NCI-H526 (cell line): ENCODE measurements at regions not wholly inside any gene's neighbourhood (a gene's known extent, or its start where the extent isn't known, plus 50 kb on each side); places are given as distances from the start of the nearest gene placed in this dataset.

ENCODE experiments used
- DNase-seq, 2 experiments: peaks; one replicate each; lab custom pipeline; 2025; lab: John Stamatoyannopoulos, UW

- DNase-seq: no peak
Observed at GRCh38 chr1:87926131-87926830, 597.6 kb downstream of the LMO4 start.

DNA sequence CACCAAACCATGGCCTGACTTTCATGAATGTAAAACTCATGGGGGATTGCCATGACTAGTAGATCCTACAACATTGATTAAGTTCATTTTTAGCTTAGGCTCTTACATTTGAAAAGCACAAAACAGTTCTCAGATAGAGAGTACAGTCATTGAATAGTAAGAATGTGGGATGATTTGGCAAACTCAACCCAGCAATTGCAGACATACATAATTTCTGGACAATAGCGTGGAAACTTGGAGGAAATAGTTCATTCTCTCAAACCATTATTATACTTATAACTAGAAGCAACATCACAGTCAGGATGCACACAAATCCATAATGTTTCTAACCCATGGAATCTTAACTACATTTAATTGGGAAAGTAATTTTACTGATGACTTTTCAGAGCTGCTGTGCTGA is 598.2 kb downstream of the LMO4 start:
- no peak for DNase-seq

DNA sequence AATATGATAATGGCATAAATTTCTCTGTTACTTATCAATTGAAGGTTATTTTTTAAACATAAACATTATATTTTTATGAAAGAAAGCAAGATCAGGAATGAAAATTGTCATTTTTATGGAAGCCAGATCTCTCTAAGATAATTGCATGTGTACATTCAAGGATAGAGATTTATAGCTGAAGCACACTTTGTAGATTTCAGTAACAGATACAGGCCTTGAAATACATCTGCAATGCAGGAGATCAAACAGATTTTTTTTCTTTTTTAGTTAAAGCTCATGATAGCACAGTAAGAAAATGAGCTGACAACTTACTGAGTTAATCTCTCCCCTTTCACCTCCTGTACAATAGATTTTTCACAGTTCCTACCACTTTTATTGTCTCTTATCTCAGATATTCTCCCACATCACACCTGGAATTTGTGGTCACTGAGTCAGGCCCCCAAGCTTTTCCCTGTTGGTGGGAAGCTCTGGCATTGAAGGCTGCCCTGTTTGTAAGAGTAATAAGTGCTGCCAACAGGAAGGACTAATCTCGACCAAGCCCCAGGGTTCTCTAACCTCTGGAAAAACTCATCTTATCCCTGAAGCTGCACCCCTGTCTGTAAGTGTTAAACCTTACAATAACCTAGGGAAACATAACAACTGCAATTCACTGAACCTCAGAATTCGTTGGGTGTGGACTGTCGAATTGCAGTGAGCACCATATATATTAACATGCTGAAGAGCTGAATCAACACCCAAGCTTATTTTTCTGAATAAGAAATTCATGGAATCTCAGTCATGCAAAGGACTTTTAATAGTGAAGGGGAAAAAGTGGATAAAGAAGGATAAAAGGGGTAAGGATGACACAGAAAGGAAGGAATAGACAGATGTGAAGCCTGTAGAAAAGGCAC is 599.0 kb downstream of the LMO4 start:
- no peak for DNase-seq

DNA sequence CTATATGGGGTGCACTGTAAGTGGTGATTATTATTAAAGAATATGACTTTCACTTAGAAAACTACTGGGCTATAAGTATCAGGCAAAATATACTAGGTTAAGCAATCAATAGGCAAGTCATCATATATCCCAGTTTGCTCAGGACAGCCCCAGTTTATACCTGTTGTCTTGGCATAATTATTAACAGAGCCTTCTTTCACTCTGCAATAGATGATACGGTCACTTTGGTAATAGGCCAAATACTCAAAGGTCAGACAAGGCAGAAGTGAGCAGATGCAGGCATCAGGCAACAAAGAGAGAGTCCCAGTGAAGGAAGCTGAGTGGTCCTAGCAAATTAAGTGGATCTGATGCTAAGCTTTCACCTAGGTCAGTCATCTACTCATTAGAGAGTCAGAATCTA is 599.9 kb downstream of the LMO4 start:
- no peak for DNase-seq

DNA sequence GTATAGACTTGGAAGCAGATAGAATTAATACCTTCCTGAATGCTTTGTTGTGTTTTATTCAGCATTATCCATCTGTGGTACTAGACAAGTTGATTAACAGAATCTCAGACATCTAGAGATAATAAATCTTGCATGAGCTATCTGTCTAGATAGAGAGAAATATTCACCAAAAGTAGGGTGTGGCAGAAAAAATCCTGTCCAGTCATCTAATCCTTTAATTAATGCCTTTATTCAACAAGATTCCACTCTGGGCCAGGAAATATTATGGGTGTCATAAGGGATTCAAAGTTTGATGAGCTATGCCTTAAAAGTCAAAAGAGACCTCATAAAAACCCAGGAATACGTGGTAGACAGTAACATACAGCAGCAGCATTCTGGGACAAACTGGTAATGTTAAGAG is 601.2 kb downstream of the LMO4 start:
- no peak for DNase-seq

DNA sequence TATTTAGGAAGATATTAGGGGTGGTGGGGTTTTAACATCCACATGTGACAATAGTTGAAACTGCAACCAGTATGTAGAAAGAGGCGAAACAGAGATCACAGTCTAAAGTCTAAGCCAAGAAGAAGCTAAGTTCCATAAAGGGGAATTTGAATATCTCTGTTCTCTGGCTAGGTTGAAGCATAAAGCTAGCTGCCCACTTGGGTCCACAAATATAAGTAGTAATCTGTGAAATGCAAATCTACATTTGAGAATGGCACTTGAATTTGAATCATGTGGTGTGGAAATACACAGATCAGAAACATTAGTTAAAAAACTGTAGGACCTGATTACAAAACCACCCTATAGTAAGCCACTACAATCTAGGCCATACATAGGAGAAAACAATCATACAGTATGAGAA is 602.1 kb downstream of the LMO4 start:
- no peak for DNase-seq

DNA sequence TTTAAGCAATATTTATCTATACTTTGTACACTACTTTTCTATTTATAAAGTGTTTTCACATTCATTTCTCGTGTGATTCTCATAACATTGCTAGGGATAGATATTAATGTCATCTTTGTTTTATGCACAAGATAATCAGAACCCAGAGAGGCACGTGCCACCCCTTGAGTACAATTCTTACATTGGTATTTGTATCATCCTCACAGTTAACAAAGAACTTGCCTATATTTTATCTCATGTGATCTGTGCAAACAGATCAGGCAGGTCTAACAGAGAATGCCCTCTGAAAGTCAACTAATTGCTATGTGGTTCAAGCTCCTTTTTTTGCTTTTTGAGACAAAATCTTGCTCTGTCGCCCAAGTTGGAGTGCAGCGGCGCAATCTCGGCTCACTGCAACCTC is 604.5 kb downstream of the LMO4 start:
- no peak for DNase-seq

- no peak for DNase-seq
Observed at GRCh38 chr1:87935130-87935529, 606.5 kb downstream of the LMO4 start.

DNA sequence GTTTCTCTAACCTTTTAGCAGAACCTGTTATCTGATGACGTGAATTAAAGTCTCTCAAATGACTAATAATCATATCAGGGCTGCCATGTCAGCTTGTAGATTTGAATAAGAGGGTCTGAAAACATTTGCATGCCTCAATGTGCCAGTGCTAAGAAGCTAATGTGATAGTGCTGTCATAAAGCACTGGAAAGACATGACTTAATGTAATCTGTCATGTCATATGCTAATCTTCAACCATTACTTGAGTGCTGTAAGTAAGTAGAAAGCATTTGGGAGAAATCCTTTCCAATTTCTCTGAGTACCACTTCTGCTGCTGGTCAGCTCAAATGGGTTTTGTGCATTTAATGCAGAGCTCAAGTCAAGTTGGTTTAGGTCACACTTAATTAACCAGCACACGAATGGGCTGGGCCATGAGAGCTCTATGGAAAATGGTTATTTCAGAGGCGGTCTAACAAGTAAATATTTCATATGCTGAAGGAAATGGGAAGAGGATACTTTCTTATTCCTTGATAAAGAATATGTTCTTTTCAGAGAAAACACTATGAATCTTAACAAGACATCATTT is 609.2 kb downstream of the LMO4 start:
- peak; percentile 56 to 63 for DNase-seq

GRCh38 chr1:87938631-87939030 is 610.0 kb downstream of the LMO4 start:
- DNase-seq: no peak

DNA sequence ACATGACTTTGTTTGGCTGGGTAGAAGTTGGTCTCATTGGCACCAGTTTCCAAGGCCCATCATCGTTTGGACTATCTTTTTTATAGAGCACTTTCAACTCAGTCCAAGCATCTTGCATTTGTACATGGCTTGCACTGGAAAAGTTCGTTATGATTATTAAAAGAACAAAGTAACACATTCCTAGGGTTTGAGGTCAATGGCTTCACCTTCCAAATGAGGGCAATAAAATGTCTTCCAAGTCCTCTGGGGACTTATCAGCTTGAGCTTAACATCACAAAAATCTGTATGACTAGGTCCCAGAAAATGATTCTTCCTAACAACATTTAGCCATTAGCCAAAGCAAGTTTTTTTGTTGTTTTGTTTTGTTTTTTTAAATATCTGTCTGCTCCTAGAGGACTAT is 610.8 kb downstream of the LMO4 start:
- DNase-seq: no peak

GRCh38 chr1:87940421-87940820 is 611.7 kb downstream of the LMO4 start:
- DNase-seq: no peak

GRCh38 chr1:87941337-87941946 is 612.8 kb downstream of the LMO4 start:
- no peak for DNase-seq

- no peak for DNase-seq
Observed at GRCh38 chr1:87942165-87942564, 613.5 kb downstream of the LMO4 start.

GRCh38 chr1:87949711-87950110 is 621.0 kb downstream of the LMO4 start:
- DNase-seq: no peak

DNA sequence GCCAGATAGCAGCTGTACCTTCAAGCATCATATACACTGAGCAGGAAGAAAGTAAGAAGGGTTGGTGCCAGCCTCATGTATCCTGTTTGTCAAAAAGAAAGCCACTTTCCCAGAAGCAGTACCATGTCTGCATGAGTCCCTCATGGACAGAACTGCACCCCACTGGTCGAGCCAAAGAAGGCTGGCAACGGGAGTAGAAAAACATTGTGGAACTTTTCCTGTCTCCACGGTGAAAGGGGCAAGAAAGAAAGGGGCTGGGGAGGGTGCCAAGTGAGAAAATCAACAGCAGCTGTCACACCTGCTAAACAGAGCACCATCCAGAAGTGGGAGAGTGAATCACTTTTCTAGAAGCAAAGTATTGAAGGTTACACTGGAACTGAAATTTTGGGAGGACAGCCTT is 621.7 kb downstream of the LMO4 start:
- DNase-seq: no peak

DNA sequence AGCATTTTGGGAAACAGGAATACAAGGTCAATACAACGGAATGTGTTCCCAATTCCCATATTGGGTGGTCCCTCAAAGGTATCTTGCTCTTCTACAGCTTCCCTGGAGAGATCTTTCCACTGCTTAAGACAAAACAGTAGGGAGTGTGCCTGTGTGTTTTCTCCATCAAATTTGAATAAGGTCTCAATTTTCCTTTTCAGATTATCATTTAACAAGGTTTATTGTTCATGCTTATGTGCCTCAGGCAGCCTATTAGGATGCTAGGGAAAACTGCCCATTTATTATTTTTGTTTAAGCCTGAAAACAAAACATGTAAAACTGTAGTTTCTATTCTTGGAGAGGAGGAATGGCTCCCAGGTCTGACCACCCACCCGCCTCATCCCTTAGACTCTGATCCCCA is 622.7 kb downstream of the LMO4 start:
- peak in 1 of 2 experiments; percentile 32 for DNase-seq

DNA sequence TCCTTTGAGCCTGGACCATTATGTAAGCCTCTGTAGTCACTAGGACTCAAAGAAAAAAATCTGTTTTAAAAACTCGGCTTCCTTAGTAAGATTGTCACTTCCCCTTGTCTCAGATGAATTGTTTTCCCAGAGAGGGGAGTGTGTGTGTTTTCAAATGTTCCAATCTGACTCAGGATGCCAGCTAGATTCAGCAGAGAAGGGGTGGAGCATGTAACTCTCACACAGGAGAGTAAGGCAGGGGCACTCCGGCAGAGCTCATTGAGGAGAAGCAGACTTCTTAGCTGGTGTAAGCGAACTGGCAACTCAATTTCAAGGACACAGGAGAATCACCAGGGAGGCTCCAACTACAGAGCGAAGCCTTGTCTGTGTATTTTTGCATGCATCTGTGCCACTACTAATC is 623.2 kb downstream of the LMO4 start:
- DNase-seq: peak in 1 of 2 experiments; percentile 32

DNA sequence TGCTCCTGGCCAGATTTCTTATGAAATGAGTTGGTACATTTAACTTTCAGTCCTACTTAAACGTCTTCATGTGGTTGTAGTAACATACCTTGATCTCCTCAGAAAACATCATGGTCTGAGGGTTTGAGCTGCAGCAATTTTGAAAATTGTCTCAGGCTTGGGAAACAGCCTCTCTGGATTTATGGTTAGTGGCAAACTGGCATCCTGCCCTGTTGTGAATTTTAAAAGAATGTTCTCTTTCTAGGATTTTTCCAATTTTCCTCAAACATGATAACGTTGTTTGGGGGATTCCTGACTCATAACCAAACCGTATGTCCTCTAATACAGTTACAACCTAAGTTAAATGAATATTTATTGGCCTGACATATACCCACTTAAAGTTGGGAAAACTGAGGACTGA is 624.4 kb downstream of the LMO4 start:
- DNase-seq: no peak

DNA sequence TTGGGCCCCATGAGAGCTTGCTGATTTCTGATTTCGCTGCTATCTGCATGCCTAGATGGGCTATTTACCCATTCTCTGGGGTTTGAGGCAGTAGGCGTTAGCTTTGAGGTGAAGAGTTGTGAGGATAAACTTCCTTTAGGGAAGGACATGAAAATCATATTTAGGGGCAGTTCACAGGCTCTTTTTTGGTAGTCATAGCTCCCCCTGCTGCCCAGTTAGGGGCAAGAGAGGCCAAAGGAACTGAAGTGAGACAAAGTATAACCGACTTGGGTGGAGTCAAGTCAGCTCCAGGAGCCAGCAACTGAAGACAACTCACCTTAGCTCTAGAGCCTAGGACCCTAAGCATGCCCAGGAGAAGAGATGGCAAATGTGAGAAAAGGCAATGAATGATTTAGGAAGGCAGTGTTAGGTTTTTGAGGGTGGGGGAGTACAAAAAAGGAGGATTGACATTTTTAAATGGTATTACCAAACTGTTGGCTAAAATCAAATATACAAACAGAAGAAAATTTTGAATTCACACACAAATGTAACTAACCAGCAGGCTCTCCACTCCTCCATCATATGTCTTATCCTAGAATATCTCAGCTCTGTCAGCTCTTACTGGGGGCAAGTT is 625.2 kb downstream of the LMO4 start:
- DNase-seq: peak; percentile 56 to 82

- no peak for DNase-seq
Observed at GRCh38 chr1:87955038-87955437, 626.4 kb downstream of the LMO4 start.

DNA sequence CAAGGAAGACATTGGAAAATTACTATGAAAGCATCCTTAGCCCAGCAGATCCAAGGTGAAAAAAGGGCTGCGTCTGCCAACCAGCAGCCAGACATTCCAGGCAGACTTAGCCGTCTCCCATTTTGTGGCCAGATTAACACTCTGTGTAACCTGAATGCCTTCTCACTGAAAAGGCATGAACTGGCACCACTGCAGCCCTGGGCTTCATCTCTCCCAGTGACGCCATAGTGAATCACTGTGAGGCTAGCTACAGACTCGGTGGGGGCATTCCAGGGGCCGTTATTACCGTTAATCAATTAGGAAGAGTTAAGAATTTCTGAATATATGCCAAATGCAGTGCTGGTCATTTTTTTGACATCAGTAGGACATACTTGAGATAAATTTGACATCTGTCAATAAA is 627.4 kb downstream of the LMO4 start:
- DNase-seq: no peak
